Fibroblast of skin of right quadriceps (primary cell): ENCODE measurements at regions not wholly inside any gene's neighbourhood (a gene's known extent, or its start where the extent isn't known, plus 50 kb on each side); places are given as distances from the start of the nearest gene placed in this dataset.
A peak's percentile ranks its signal among the peaks of the same experiment; 100 is the strongest.

Experiments used
- DNase-seq: peaks from one replicate; pipeline ENCODE4 v3.0.0-alpha.2; 2013

- DNase-seq, result no peak
These were observed 101.4 kb upstream of the MPDZ start for GRCh38 chr9:13380903-13381302.

DNA sequence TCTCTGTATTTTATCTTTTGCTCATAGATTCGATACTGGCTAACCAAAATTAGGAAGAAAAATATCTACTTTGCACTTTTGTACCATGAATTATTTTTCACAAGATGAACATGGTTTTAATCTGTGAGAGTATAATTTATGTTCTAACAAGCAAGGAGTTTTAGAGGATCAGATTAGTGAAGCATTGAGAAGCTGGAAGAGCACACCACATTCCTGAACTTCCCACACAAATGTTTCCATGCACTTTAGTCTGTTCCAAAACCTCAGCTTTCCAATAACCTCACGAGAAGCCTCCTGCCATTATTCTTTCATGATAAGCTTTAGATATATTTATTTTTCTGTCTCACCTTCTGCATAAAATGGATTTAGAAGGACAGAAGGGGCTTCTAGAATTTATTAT is 98.7 kb upstream of the MPDZ start:
- peak; percentile 56 for DNase-seq

DNA sequence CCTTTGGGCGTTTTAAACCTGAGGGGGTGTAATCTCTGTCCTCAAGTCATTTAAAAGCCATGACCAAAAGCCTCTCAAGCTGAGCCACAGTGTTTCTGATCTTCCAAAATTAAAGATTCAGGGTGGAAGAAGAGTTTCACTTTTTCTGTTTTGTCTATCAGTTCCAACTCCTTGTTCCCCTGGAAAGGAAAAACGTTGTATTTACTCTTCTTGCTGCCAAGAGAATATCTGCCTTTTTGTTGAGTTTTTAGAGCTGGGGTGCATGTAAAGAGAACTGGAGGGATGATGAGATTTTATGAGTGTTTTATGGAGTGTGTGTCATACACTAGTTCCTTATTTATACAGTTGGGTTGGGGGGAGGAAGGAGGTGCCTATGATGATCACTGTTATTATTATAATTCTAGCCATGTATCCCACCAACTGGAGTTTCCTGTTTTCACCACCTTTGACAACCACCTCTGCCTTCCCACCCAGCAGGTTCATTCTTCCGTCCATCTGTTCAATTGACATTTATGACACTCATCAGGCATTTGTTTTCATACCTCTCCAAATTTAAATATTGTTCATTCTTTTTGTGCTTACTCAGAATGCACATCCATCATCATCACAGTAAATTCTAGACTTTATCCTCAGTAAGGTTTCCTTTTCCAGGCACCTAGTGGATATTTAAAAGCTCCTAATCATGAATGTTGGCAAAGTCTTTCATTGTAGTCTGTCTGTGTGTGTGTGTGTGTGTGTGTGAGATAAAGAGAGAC is 97.9 kb upstream of the MPDZ start:
- peak; percentile 19 for DNase-seq

DNA sequence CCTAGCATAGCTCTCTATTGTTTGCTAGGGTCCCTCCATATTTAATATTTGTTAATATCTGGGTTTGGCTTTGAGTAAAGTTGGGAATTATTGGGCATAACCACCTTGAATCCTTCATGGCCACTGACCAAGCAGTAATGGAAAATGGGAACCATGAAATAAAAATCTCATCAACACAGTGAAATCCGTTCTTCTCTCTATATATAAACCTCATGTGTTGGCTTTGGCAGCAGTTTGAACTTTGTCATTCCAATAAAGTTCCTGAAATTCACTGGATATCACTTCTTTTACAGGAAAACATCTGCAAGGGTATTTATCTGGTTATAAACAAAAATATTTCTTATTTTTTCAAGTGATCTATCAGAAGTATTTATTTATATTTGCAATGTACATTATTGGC is 93.0 kb upstream of the MPDZ start:
- no peak for DNase-seq

DNA sequence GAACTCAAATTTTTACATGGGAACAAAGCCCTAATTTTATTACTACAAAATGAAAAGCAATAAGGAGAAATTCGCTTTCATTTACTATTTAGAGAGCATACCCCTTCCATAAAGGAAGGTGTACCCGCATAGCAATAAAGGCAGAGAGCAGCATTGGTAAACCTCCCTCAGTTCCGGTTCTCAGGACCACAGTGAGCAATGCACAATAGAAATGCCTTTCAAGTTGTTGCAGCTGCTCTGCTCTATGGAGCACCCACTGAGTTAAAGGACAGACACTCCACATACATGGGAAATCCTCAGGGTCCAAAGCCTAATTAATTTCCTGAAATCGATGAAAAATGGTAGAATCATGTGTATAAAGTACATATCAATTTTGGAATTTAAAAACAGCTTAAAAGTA is 89.9 kb upstream of the MPDZ start:
- no peak for DNase-seq

DNA sequence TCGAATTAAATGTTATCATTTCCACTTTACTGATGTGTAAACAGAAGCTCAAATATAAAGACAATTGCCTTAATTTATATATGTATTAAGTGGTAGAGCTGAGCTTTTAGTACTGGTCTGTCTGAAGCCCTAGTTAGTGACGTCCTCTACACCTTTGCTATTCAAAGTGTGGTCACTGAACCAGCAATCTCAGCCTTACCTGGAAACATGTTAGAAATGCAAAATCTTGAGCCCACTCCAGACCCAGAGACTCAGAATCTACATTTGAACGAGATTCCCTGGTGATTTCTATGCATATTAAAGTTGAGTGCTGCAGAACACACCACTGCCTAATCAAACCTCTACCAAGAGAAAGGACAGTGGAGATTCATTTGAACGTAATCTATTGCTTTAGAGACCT is 88.3 kb upstream of the MPDZ start:
- DNase-seq, result no peak

- DNase-seq, result peak; percentile 18
These were observed 84.9 kb upstream of the MPDZ start for GRCh38 chr9:13364271-13365000.

- DNase-seq, result peak; percentile 32
These were observed 81.6 kb upstream of the MPDZ start for GRCh38 chr9:13361076-13361475.

DNA sequence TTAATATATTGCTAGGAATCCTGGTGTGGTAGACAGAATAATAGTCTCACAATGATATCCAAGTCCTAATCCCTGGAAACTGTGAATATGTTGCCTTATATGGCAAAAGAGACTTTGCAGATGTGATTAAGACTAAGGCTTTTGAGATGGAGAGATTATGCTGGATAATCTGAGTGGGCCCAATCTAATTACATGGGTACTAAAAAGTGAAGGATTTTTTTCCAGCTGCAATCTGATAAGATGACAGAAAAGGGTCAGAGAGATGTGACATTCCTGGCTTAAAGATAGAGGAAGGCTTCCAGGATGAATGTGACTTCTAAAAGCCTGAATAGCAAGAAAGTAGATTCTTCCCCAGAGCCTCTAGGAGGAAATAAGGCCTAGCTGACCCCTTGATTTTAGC is 80.7 kb upstream of the MPDZ start:
- DNase-seq, result no peak

GRCh38 chr9:13358128-13358527 is 78.6 kb upstream of the MPDZ start:
- DNase-seq, result peak; percentile 93

DNA sequence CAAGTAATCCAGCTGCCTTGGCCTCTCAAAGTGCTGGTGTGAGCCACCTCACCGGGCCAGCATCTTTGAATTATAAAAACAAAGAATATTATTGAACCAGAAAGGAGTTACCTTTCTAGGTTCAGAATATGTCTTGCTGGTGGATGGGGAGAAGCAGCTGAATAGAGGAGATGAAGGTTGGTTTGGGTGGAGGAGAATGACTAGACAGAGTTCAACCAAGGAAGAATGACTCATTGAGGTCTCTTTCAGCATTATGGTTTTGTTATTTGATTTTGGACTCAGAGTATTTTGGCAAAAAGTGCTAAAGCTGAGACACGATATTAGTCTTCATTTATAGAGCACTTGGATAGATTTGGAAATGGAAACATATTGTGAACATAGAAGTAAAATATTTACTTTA is 75.2 kb upstream of the MPDZ start:
- peak; percentile 39 for DNase-seq

DNA sequence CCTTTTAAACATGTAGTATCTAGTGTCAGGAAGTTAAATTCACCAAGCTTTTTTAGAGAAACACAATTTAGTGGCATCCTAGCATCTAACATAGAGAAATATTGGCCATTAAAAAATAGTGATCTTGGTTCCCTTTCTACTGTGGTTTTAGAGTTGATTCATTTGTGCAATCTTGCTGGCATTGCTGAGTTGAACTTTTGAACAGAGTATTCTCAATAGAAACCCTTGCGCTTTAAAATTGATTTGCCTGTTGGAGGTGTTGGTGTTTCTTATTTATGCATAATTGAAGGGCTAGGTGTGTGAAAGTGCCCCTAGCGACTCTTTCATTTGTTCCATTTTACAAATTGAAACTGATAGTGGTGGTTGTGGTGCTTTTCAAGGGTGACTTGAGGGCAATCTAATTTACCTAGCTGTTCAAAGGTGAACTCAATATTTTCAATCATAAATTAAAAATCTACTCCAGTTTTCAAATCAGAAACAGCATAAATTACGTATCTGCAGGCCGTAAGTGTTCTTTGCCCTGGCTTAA is 73.0 kb upstream of the MPDZ start:
- no peak for DNase-seq

DNA sequence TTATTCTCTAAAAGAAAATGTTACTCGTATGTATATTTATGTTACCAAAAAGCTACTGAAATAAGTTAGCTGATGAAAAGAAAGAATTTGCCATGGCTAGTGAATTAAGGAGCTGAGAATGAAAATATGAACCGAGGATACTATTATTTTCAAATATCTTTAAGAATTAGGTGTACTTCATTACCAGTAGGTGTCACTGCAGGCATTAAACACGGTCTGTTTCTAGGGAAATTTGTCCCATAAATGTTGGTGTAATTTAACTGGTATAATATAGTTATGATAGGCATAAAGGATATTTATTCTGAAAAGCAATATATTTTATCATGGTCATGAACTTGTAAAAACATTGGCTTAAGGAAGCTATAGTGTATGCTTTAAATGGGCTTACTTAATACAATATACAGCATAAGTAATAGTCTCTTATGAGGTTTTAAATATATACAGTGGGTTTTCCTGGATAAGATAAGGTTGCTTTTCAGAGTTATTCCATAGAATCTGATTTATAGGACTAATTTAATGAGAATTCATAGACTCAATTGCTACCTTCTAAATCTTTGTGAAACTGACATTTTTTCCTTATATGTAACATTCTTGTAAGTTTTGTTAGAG is 72.4 kb upstream of the MPDZ start:
- DNase-seq, result peak; percentile 51

- DNase-seq, result no peak
These were observed 53.1 kb upstream of the MPDZ start for GRCh38 chr9:13332571-13332970.

DNA sequence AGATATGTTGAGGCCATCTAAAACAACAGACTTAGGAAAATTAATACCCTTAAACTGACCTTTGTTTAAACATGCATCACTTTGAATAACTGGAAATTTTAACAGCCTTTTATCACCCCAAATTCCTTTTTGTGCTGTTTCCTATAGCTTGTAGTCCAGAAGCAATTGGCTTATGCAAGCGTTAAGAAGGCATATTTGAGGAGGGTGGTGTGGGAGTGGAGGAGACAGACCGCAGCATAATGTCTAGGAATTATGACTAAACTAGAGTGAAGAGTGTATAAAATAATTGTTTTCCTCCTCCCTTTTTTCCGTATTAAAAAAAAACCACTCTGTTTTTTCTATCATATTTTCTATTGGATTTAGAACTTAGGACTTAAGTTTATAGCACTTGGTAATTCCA is 51.8 kb upstream of the MPDZ start:
- DNase-seq, result no peak

- DNase-seq, result no peak
These were observed 51.0 kb upstream of the MPDZ start for GRCh38 chr9:13330396-13331004.
